MCF 10A (cell line): ENCODE measurements at regions not wholly inside any gene's neighbourhood (a gene's known extent, or its start where the extent isn't known, plus 50 kb on each side); places are given as distances from the start of the nearest gene placed in this dataset.

Source experiments
- BruUV-seq: library from RNA; stranded (reverse); fragments of 400-500 nt; replicated peaks from 2 replicates; lab custom pipeline; 2021; lab: Mats Ljungman, UMichigan
- CTCF ChIA-PET: fragments of 300-600 bp; sonication (Branson Sonifier 250); formaldehyde crosslinking; extraction: SDS; loops from one replicate; lab custom pipeline; 2021; ENCODE audit warnings: antibody characterized with exemption, inconsistent platforms; lab: Yijun Ruan, JAX
- POLR2A ChIA-PET: fragments of 300-600, 350-650 bp; sonication (Branson Sonifier 250); formaldehyde crosslinking; extraction: SDS; loops from one replicate; lab custom pipeline; 2020; ENCODE audit warnings: antibody characterized with exemption, inconsistent platforms; lab: Yijun Ruan, JAX
- DNase-seq: peaks from one replicate; pipeline ENCODE4 v3.0.0-alpha.2; 2018; ENCODE audit not compliant: unreplicated experiment
- H3K27ac Mint-ChIP-seq: one replicate; pipeline ENCODE4 v1.8.0; 2022; ENCODE audit warnings: mild to moderate bottlenecking, low read depth, mixed read lengths; ENCODE audit not compliant: unreplicated experiment
- H3K27me3 Mint-ChIP-seq: one replicate; pipeline ENCODE4 v1.8.0; 2022; ENCODE audit warnings: mixed read lengths; ENCODE audit not compliant: insufficient read depth, unreplicated experiment
- H3K36me3 Mint-ChIP-seq: one replicate; pipeline ENCODE4 v1.8.0; 2022; ENCODE audit warnings: mild to moderate bottlenecking, moderate library complexity, mixed read lengths; ENCODE audit not compliant: insufficient read depth, unreplicated experiment
- H3K4me1 Mint-ChIP-seq: one replicate; pipeline ENCODE4 v1.8.0; 2022; ENCODE audit warnings: mixed read lengths; ENCODE audit not compliant: insufficient read depth, unreplicated experiment
- H3K4me3 Mint-ChIP-seq: one replicate; pipeline ENCODE4 v1.8.0; 2022; ENCODE audit warnings: mild to moderate bottlenecking, moderate library complexity, mixed read lengths; ENCODE audit not compliant: unreplicated experiment
- H3K9me3 Mint-ChIP-seq: one replicate; pipeline ENCODE4 v1.8.0; 2022; ENCODE audit warnings: mixed read lengths; ENCODE audit not compliant: unreplicated experiment
- CTCF ChIP-seq: fragments of 200-600 bp; IDR thresholded peaks from one replicate; pipeline ENCODE4 v1.8.0; 2022; ENCODE audit warnings: antibody characterized with exemption, mild to moderate bottlenecking; ENCODE audit not compliant: unreplicated experiment
- intact Hi-C: fragments of 100-400 bp; cut with micrococcal nuclease; formaldehyde crosslinking; loops from 2 replicates; pipeline ENCODE4 v1.14.1; 2022

DNA sequence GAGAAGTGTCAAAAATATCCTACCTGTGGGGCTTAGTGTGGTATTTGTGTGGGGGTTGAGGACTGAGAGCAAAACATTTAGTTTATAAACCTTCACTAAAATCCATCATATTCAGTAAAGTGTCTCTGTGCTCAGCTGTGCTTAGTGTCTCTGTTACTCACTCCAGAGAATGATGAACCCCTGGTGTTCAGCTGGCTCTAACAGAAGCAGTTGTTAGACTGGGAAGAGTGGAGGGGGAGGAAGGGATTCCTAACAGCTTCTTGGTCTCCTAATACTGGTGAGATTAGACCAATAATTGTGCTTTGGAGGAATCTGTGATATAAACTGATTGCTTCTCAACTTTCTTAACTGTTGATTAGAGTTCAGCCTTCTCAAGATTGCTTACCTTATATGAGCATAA lies 1123.5 kb downstream of the ROBO2 start:
- DNase-seq, result no peak
- no peaks in the 10 kb centered on the region for H3K27me3 Mint-ChIP-seq
- no peaks in the 10 kb centered on the region for H3K36me3 Mint-ChIP-seq
- no peak for TF ChIP-seq CTCF
- no TSS peak for BruUV-seq
- intact Hi-C loops, result loop anchor here (5.0 to 10.0 kb wide), 2 partner anchors 484 to 819 kb away; no protein-coding TSS in a partner anchor
- CTCF ChIA-PET, result interaction anchor here (0.7 kb wide), 1 partner anchor 547 kb away, joined by 3 read pairs; no protein-coding TSS in a partner anchor
- H3K27ac Mint-ChIP-seq, result no peak overlapping the region
- no peaks in the 10 kb centered on the region for H3K4me1 Mint-ChIP-seq
- H3K9me3 Mint-ChIP-seq, result no peaks in the 10 kb centered on the region
- no peak overlapping the region for H3K4me3 Mint-ChIP-seq
- POLR2A ChIA-PET, result no interaction called here

DNA sequence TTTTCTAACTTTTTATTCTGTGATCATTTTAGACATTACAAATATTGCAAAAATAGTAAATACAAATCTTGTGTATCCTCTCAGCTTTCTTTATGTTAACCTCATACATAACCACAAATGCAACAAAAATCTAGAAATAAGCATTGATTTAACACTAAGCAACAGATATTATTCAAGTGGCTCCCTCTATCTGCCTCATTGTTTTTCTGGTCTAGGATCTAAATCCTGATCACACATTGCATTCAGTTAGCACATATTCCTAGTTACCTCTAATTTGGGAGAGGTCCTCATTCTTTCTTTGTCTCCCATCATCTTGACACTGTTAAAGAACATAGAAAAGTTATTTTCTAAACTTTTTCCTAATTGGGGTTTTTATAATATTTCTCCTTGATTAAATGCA lies 1126.0 kb downstream of the ROBO2 start:
- H3K27ac Mint-ChIP-seq, result no peak overlapping the region
- H3K9me3 Mint-ChIP-seq, result no peaks in the 10 kb centered on the region
- CTCF ChIA-PET, result interaction anchor here (0.5 to 0.8 kb wide), 3 partner anchors 10 to 464 kb away, joined by 3 read pairs; no protein-coding TSS in a partner anchor
- POLR2A ChIA-PET, result interaction anchor here (0.7 kb wide), 1 partner anchor 216 kb away, joined by 3 read pairs; no protein-coding TSS in a partner anchor
- peak; percentile 11 for TF ChIP-seq CTCF
- no peaks in the 10 kb centered on the region for H3K36me3 Mint-ChIP-seq
- H3K4me3 Mint-ChIP-seq, result no peak overlapping the region
- intact Hi-C loops, result loop anchor here (10.0 kb wide), 1 partner anchor 821 kb away; no protein-coding TSS in a partner anchor
- BruUV-seq, result no TSS peak
- H3K4me1 Mint-ChIP-seq, result no peaks in the 10 kb centered on the region
- no peaks in the 10 kb centered on the region for H3K27me3 Mint-ChIP-seq
- DNase-seq, result no peak

GRCh38 chr3:78174821-78175220 lies 1134.9 kb downstream of the ROBO2 start:
- H3K27ac Mint-ChIP-seq, result no peak overlapping the region
- no peaks in the 10 kb centered on the region for H3K4me1 Mint-ChIP-seq
- H3K4me3 Mint-ChIP-seq, result no peak overlapping the region
- POLR2A ChIA-PET, result no interaction called here
- intact Hi-C loops, result no loop called here
- TF ChIP-seq CTCF, result no peak
- BruUV-seq, result no TSS peak
- H3K9me3 Mint-ChIP-seq, result no peaks in the 10 kb centered on the region
- DNase-seq, result no peak
- CTCF ChIA-PET, result no interaction called here
- no peaks in the 10 kb centered on the region for H3K36me3 Mint-ChIP-seq
- H3K27me3 Mint-ChIP-seq, result no peaks in the 10 kb centered on the region

DNA sequence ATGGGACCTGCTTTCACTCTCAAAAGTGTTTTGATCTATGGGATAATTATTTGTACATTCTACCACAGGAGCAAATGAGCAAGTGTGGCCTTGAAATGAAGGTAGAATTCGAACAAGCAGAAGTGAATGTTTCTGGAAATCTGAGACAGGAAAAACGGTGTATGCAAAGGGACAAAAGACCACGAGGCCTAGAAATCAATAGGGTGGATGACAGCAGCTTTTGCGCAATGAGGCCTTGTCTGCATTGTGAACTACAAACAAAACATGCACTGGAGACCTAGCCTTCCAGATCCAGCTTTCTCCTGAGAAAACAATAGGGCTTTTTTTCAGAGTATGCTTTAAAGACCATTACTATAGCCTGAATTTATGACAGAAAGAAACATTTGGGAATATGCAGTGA lies 1137.0 kb downstream of the ROBO2 start:
- ChIA-PET POLR2A (no interaction called here), CTCF (no interaction called here)
- no peak overlapping the region for H3K4me3 Mint-ChIP-seq
- no peaks in the 10 kb centered on the region for H3K36me3 Mint-ChIP-seq
- no peak overlapping the region for H3K27ac Mint-ChIP-seq
- intact Hi-C loops, result no loop called here
- no peaks in the 10 kb centered on the region for H3K27me3 Mint-ChIP-seq
- no peaks in the 10 kb centered on the region for H3K4me1 Mint-ChIP-seq
- no peaks in the 10 kb centered on the region for H3K9me3 Mint-ChIP-seq
- no peak for DNase-seq
- no peak for TF ChIP-seq CTCF
- BruUV-seq, result no TSS peak
